ENCODE measurements at regions not wholly inside any gene's neighbourhood (a gene's known extent, or its start where the extent isn't known, plus 50 kb on each side); places are given as distances from the start of the nearest gene placed in this dataset.
"Not testable (repeated sequence)": the region's sequence is repeated elsewhere in the genome, so short reads cannot be mapped to it uniquely, and the experiment has no call there.

GRCh38 chr3:139260793-139261736 lies 82.8 kb upstream of the MRPS22 start:
- Histone ChIP-seq H3K79me2 (ENCODE audit: control insufficient read depth, insufficient read depth, low read length, unreplicated experiment) (no peaks in the 10 kb centered on the region), H2AFZ (ENCODE audit: low read length, unreplicated experiment) (no peak overlapping the region), H3K4me3 (ENCODE audit: low read depth, low read length) (no peak overlapping the region), H3K36me3 (ENCODE audit: insufficient read depth, low read length) (no peaks in the 10 kb centered on the region), H3K27me3 (ENCODE audit: insufficient read depth, low read length) (no peaks in the 10 kb centered on the region), H3K4me1 (ENCODE audit: control insufficient read depth, insufficient read depth, low read length, unreplicated experiment) (no peaks in the 10 kb centered on the region), H3K27ac (ENCODE audit: low read depth, low read length) (no peak overlapping the region)

- Histone ChIP-seq H2AFZ (ENCODE audit: low read length, unreplicated experiment) (no peak overlapping the region), H3K27me3 (ENCODE audit: insufficient read depth, low read length) (no peaks in the 10 kb centered on the region), H3K4me1 (ENCODE audit: control insufficient read depth, insufficient read depth, low read length, unreplicated experiment) (no peaks in the 10 kb centered on the region), H3K36me3 (ENCODE audit: insufficient read depth, low read length) (no peaks in the 10 kb centered on the region), H3K79me2 (ENCODE audit: control insufficient read depth, insufficient read depth, low read length, unreplicated experiment) (no peaks in the 10 kb centered on the region), H3K4me3 (ENCODE audit: low read depth, low read length) (no peak overlapping the region), H3K27ac (ENCODE audit: low read depth, low read length) (no peak overlapping the region)
Measured at GRCh38 chr3:139261754-139262586, 81.8 kb upstream of the MRPS22 start.

GRCh38 chr3:139263798-139264197 lies 80.0 kb upstream of the MRPS22 start:
- Histone ChIP-seq H3K36me3 (ENCODE audit: insufficient read depth, low read length) (no peaks in the 10 kb centered on the region), H3K4me3 (ENCODE audit: low read depth, low read length) (no peak overlapping the region)

GRCh38 chr3:139264375-139264774 lies 79.4 kb upstream of the MRPS22 start:
- Histone ChIP-seq H3K27me3 (ENCODE audit: insufficient read depth, low read length) (peaks cover 4% of the 10 kb centered on the region; the same call in 1 of the 2 replicates), H3K79me2 (ENCODE audit: control insufficient read depth, insufficient read depth, low read length, unreplicated experiment) (no peaks in the 10 kb centered on the region), H2AFZ (ENCODE audit: low read length, unreplicated experiment) (no peak overlapping the region), H3K27ac (ENCODE audit: low read depth, low read length) (no peak overlapping the region), H3K4me3 (ENCODE audit: low read depth, low read length) (no peak overlapping the region), H3K36me3 (ENCODE audit: insufficient read depth, low read length) (no peaks in the 10 kb centered on the region), H3K4me1 (ENCODE audit: control insufficient read depth, insufficient read depth, low read length, unreplicated experiment) (no peaks in the 10 kb centered on the region)

More at GRCh38 chr3:139263798-139264197, 80.0 kb upstream of the MRPS22 start:
- Histone ChIP-seq H3K27ac (ENCODE audit: low read depth, low read length) (no peak overlapping the region), H3K79me2 (ENCODE audit: control insufficient read depth, insufficient read depth, low read length, unreplicated experiment) (no peaks in the 10 kb centered on the region), H3K27me3 (ENCODE audit: insufficient read depth, low read length) (no peaks in the 10 kb centered on the region), H2AFZ (ENCODE audit: low read length, unreplicated experiment) (no peak overlapping the region), H3K4me1 (ENCODE audit: control insufficient read depth, insufficient read depth, low read length, unreplicated experiment) (no peaks in the 10 kb centered on the region)

GRCh38 chr3:139265131-139266016 lies 78.4 kb upstream of the MRPS22 start:
- Histone ChIP-seq H3K27me3 (ENCODE audit: insufficient read depth, low read length) (peaks cover 4% of the 10 kb centered on the region; the same call in 1 of the 2 replicates), H3K79me2 (ENCODE audit: control insufficient read depth, insufficient read depth, low read length, unreplicated experiment) (no peaks in the 10 kb centered on the region), H3K4me3 (ENCODE audit: low read depth, low read length) (no peak overlapping the region), H3K36me3 (ENCODE audit: insufficient read depth, low read length) (no peaks in the 10 kb centered on the region), H3K27ac (ENCODE audit: low read depth, low read length) (no peak overlapping the region), H2AFZ (ENCODE audit: low read length, unreplicated experiment) (no peak overlapping the region), H3K4me1 (ENCODE audit: control insufficient read depth, insufficient read depth, low read length, unreplicated experiment) (no peaks in the 10 kb centered on the region)

- H3K36me3 ChIP-seq (ENCODE audit: insufficient read depth, low read length), result no peaks in the 10 kb centered on the region
- no peaks in the 10 kb centered on the region for H3K4me1 ChIP-seq (ENCODE audit: control insufficient read depth, insufficient read depth, low read length, unreplicated experiment)
- H3K27ac ChIP-seq (ENCODE audit: low read depth, low read length), result no peak overlapping the region
- no peak overlapping the region for H2AFZ ChIP-seq (ENCODE audit: low read length, unreplicated experiment)
- peaks cover 17% of the 10 kb centered on the region; the same call in 1 of the 2 replicates for H3K27me3 ChIP-seq (ENCODE audit: insufficient read depth, low read length)
- no peak overlapping the region for H3K4me3 ChIP-seq (ENCODE audit: low read depth, low read length)
- no peaks in the 10 kb centered on the region for H3K79me2 ChIP-seq (ENCODE audit: control insufficient read depth, insufficient read depth, low read length, unreplicated experiment)
Measured at GRCh38 chr3:139267300-139268246, 76.2 kb upstream of the MRPS22 start.

GRCh38 chr3:139269984-139270383 lies 73.8 kb upstream of the MRPS22 start:
- no peaks in the 10 kb centered on the region for H3K36me3 ChIP-seq (ENCODE audit: insufficient read depth, low read length)
- H3K27ac ChIP-seq (ENCODE audit: low read depth, low read length), result no peak overlapping the region
- H3K4me1 ChIP-seq (ENCODE audit: control insufficient read depth, insufficient read depth, low read length, unreplicated experiment), result no peaks in the 10 kb centered on the region
- H3K27me3 ChIP-seq (ENCODE audit: insufficient read depth, low read length), result peaks cover 27% of the 10 kb centered on the region
- H3K79me2 ChIP-seq (ENCODE audit: control insufficient read depth, insufficient read depth, low read length, unreplicated experiment), result no peaks in the 10 kb centered on the region
- H3K4me3 ChIP-seq (ENCODE audit: low read depth, low read length), result no peak overlapping the region
- no peak overlapping the region for H2AFZ ChIP-seq (ENCODE audit: low read length, unreplicated experiment)

GRCh38 chr3:139270652-139271051 lies 73.2 kb upstream of the MRPS22 start:
- not testable (repeated sequence) for H3K4me1 ChIP-seq (ENCODE audit: control insufficient read depth, insufficient read depth, low read length, unreplicated experiment); H3K79me2 ChIP-seq (ENCODE audit: control insufficient read depth, insufficient read depth, low read length, unreplicated experiment); H2AFZ ChIP-seq (ENCODE audit: low read length, unreplicated experiment); H3K4me3 ChIP-seq (ENCODE audit: low read depth, low read length); H3K27ac ChIP-seq (ENCODE audit: low read depth, low read length); H3K36me3 ChIP-seq (ENCODE audit: insufficient read depth, low read length)
- peaks cover 27% of the 10 kb centered on the region for H3K27me3 ChIP-seq (ENCODE audit: insufficient read depth, low read length)

- no peak overlapping the region for H3K27ac ChIP-seq (ENCODE audit: low read depth, low read length)
- H3K27me3 ChIP-seq (ENCODE audit: insufficient read depth, low read length), result peaks cover 3% of the 10 kb centered on the region
- H3K79me2 ChIP-seq (ENCODE audit: control insufficient read depth, insufficient read depth, low read length, unreplicated experiment), result no peaks in the 10 kb centered on the region
- no peak overlapping the region for H2AFZ ChIP-seq (ENCODE audit: low read length, unreplicated experiment)
- H3K4me1 ChIP-seq (ENCODE audit: control insufficient read depth, insufficient read depth, low read length, unreplicated experiment), result no peaks in the 10 kb centered on the region
- H3K4me3 ChIP-seq (ENCODE audit: low read depth, low read length), result no peak overlapping the region
- H3K36me3 ChIP-seq (ENCODE audit: insufficient read depth, low read length), result no peaks in the 10 kb centered on the region
Measured at GRCh38 chr3:139280027-139280671, 63.7 kb upstream of the MRPS22 start.

All from ACC112 (cell line).